ENCODE measurements at regions not wholly inside any gene's neighbourhood (a gene's known extent, or its start where the extent isn't known, plus 50 kb on each side); places are given as distances from the start of the nearest gene placed in this dataset.

DNA sequence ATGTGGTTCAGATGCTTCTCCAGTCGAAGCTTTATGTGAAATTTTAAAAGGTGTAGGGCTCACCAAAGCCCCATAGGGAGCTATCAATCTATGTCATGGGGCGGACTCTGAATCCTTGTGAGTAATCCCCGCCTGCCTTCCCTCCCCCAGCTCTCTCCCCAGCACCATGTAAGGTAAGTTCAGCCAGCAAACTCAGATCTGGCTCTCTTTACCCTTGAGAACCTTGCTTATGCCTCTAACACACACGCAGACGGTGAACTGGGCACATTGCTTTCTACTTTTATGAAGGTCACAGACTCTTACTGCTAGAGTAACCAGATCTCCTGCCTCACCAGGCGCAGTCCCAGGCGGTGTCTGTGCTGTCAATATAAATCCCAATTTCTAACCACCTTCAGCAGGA lies 82.6 kb upstream of the CNKSR3 start:
- TF ChIP-seq, protein P1, sequence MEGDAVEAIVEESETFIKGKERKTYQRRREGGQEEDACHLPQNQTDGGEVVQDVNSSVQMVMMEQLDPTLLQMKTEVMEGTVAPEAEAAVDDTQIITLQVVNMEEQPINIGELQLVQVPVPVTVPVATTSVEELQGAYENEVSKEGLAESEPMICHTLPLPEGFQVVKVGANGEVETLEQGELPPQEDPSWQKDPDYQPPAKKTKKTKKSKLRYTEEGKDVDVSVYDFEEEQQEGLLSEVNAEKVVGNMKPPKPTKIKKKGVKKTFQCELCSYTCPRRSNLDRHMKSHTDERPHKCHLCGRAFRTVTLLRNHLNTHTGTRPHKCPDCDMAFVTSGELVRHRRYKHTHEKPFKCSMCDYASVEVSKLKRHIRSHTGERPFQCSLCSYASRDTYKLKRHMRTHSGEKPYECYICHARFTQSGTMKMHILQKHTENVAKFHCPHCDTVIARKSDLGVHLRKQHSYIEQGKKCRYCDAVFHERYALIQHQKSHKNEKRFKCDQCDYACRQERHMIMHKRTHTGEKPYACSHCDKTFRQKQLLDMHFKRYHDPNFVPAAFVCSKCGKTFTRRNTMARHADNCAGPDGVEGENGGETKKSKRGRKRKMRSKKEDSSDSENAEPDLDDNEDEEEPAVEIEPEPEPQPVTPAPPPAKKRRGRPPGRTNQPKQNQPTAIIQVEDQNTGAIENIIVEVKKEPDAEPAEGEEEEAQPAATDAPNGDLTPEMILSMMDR (IDR thresholded peaks at IDR 0.05; ENCODE audit: control extremely low read depth, extremely low read depth), result no peak
- Histone ChIP-seq H3K27ac (ENCODE audit: low read depth in 1 of 2, low read length in 1 of 2) (peak overlapping the region in 1 of 2 donors; percentile 91), H3K4me1 (ENCODE audit: control insufficient read depth in 5 of 5, insufficient read depth in 5 of 5, low read length in 5 of 5) (peaks cover 0 to 10% (median 4%) of the 10 kb centered on the region in 5 donors), H3K9me3 (ENCODE audit: control insufficient read depth in 4 of 4, insufficient read depth in 3 of 4, low read length in 3 of 4) (no peaks in the 10 kb centered on the region), H3K4me3 (no peak overlapping the region), H3K27me3 (ENCODE audit: control insufficient read depth in 3 of 3, insufficient read depth in 3 of 3, low read length in 2 of 3) (no peaks in the 10 kb centered on the region), H3K36me3 (ENCODE audit: control insufficient read depth in 4 of 4, insufficient read depth in 4 of 4, low read length in 4 of 4) (no peaks in the 10 kb centered on the region), H3K9ac (ENCODE audit: insufficient read depth in 1 of 2, low read length in 2 of 2) (no peak overlapping the region)
- ATAC-seq (ENCODE audit: insufficient read depth, low FRiP score), result no peak
- no peak for DNase-seq
- 92 to 93% methylated on average over 7 of the region's 7 CpGs for WGBS, 2 donors

DNA sequence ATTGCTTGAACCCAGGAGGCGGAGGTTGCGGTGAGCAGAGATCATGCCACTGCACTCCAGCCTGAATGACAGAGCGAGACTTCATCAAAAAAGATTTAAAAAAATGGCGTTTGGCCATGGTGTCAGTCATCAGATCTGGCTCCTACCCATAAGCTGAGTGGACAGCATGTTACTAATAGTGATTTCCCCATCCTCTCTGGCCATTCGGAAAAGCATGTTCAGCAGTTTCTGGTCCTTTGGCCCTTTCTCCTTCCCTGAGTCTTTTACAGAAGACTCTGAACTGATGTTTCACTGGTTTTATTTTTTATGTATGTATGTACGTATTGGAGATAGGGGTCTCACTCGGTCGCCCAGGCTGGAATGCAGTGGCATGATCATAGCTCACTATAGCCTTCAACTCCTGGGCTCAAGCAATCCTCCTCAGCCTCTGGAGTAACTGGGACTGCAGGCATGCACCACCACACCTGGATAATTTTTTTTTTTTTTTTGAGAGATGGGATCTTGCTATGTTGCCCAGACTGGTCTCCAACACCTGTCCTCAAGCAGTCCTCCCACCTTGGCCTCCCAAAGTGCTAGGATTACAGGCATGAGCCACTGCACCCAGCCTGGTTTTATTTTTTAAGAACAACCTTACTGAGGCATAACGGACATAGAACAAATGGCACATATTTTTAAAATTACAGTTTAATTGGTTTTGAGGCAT lies 84.2 kb upstream of the CNKSR3 start:
- Histone ChIP-seq H3K9me3 (ENCODE audit: control insufficient read depth in 4 of 4, insufficient read depth in 3 of 4, low read length in 3 of 4) (no peaks in the 10 kb centered on the region), H3K4me3 (no peak overlapping the region), H3K4me1 (ENCODE audit: control insufficient read depth in 5 of 5, insufficient read depth in 5 of 5, low read length in 5 of 5) (peaks cover 0 to 10% (median 4%) of the 10 kb centered on the region in 5 donors), H3K36me3 (ENCODE audit: control insufficient read depth in 4 of 4, insufficient read depth in 4 of 4, low read length in 4 of 4) (no peaks in the 10 kb centered on the region), H3K9ac (ENCODE audit: insufficient read depth in 1 of 2, low read length in 2 of 2) (no peak overlapping the region), H3K27me3 (ENCODE audit: control insufficient read depth in 3 of 3, insufficient read depth in 3 of 3, low read length in 2 of 3) (no peaks in the 10 kb centered on the region), H3K27ac (ENCODE audit: low read depth in 1 of 2, low read length in 1 of 2) (peak overlapping the region in 1 of 2 donors; percentile 46)
- ATAC-seq (ENCODE audit: insufficient read depth, low FRiP score) (no peak), DNase-seq (peak in 1 of 3 donors; percentile 58)
- 92 to 95% methylated on average over 9 of the region's 9 CpGs for WGBS, 2 donors
- TF ChIP-seq, protein P1 (IDR thresholded peaks at IDR 0.05; ENCODE audit: control extremely low read depth, extremely low read depth), result no peak

DNA sequence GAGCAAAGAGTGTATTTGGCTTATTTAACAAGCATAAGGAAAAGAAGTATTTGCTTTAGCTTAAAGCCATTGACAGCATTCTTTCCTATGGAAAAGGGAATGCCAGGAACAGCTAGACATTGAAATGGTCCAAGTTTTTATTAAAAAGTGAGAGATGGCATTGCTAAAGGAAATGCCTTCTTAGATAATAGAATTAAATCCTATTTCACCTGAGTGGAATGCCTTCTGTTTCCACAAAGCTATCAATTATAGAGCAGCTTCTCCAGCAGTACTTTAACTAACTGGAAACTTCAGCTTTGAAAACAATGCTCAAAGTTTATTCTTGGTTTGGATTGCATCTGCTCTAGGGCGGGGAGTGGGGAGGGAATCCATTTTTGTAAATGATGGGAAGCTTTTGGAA lies 85.1 kb upstream of the CNKSR3 start:
- no peak overlapping the region for H3K27ac ChIP-seq (ENCODE audit: low read depth in 1 of 2, low read length in 1 of 2)
- H3K4me1 ChIP-seq (ENCODE audit: control insufficient read depth in 5 of 5, insufficient read depth in 5 of 5, low read length in 5 of 5), result peaks cover 0 to 8% (median 4%) of the 10 kb centered on the region in 5 donors
- TF ChIP-seq, protein P1 (IDR thresholded peaks at IDR 0.05; ENCODE audit: control extremely low read depth, extremely low read depth), result no peak
- no peak overlapping the region for H3K4me3 ChIP-seq
- no peak for DNase-seq
- WGBS, 2 donors, result 92% methylated on average over 1 of the region's 1 CpG
- H3K9me3 ChIP-seq (ENCODE audit: control insufficient read depth in 4 of 4, insufficient read depth in 3 of 4, low read length in 3 of 4), result no peaks in the 10 kb centered on the region
- no peak for ATAC-seq (ENCODE audit: insufficient read depth, low FRiP score)
- no peaks in the 10 kb centered on the region for H3K27me3 ChIP-seq (ENCODE audit: control insufficient read depth in 3 of 3, insufficient read depth in 3 of 3, low read length in 2 of 3)
- no peak overlapping the region for H3K9ac ChIP-seq (ENCODE audit: insufficient read depth in 1 of 2, low read length in 2 of 2)
- no peaks in the 10 kb centered on the region for H3K36me3 ChIP-seq (ENCODE audit: control insufficient read depth in 4 of 4, insufficient read depth in 4 of 4, low read length in 4 of 4)

DNA sequence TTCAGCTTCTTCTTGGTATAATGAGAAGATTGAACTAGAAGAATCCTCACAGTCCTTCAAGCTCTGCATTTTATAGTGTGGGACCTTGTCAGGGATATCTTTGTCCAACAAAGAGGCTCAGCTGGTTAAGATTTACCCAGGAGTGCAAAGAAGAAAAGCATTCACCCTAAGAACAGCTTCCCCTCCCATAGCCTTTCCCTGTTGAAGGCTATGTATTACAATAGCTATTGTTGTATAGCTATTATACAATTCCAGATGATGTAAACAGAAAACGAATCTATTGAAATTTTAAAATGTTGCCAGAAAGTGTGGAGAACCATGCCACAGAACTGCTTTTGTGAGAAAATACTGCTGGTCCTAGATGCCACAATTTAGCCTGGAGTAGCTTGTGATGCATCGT lies 85.5 kb upstream of the CNKSR3 start:
- DNase-seq (no peak), ATAC-seq (ENCODE audit: insufficient read depth, low FRiP score) (no peak)
- no peaks in the 10 kb centered on the region for H3K27me3 ChIP-seq (ENCODE audit: control insufficient read depth in 3 of 3, insufficient read depth in 3 of 3, low read length in 2 of 3)
- 84 to 86% methylated on average over 2 of the region's 2 CpGs for WGBS, 2 donors
- no peaks in the 10 kb centered on the region for H3K36me3 ChIP-seq (ENCODE audit: control insufficient read depth in 4 of 4, insufficient read depth in 4 of 4, low read length in 4 of 4)
- H3K4me1 ChIP-seq (ENCODE audit: control insufficient read depth in 5 of 5, insufficient read depth in 5 of 5, low read length in 5 of 5), result peaks cover 0 to 6% (median under 1%) of the 10 kb centered on the region in 5 donors
- no peak overlapping the region for H3K4me3 ChIP-seq
- H3K9me3 ChIP-seq (ENCODE audit: control insufficient read depth in 4 of 4, insufficient read depth in 3 of 4, low read length in 3 of 4), result no peaks in the 10 kb centered on the region
- H3K9ac ChIP-seq (ENCODE audit: insufficient read depth in 1 of 2, low read length in 2 of 2), result no peak overlapping the region
- no peak overlapping the region for H3K27ac ChIP-seq (ENCODE audit: low read depth in 1 of 2, low read length in 1 of 2)
- TF ChIP-seq, protein P1 (IDR thresholded peaks at IDR 0.05; ENCODE audit: control extremely low read depth, extremely low read depth), result no peak
